HFFc6 (cell line): ENCODE measurements at regions not wholly inside any gene's neighbourhood (a gene's known extent, or its start where the extent isn't known, plus 50 kb on each side); places are given as distances from the start of the nearest gene placed in this dataset.

ENCODE experiments used
- DNase-seq: peaks from one replicate; pipeline ENCODE4 v3.0.0-alpha.2; 2018
- H3K27ac Mint-ChIP-seq: 2 replicates; pipeline ENCODE4 v1.8.0; 2020; ENCODE audit warnings: mild to moderate bottlenecking, mixed read lengths
- H3K27me3 Mint-ChIP-seq: 2 replicates; pipeline ENCODE4 v1.8.0; 2021; ENCODE audit warnings: mild to moderate bottlenecking, moderate library complexity, mixed read lengths; ENCODE audit not compliant: insufficient read depth
- H3K36me3 Mint-ChIP-seq: 2 replicates; pipeline ENCODE4 v1.8.0; 2021; ENCODE audit warnings: low read depth, mixed read lengths
- H3K4me1 Mint-ChIP-seq: 2 replicates; pipeline ENCODE4 v1.8.0; 2020; ENCODE audit warnings: low read depth, mixed read lengths
- H3K4me3 Mint-ChIP-seq: 2 replicates; pipeline ENCODE4 v1.8.0; 2020; ENCODE audit warnings: mild to moderate bottlenecking, moderate library complexity, mixed read lengths
- H3K9me3 Mint-ChIP-seq: 2 replicates; pipeline ENCODE4 v1.8.0; 2020; ENCODE audit warnings: mild to moderate bottlenecking, mixed read lengths
- TF ChIP-seq, protein P1 (sequence below): fragments of 200-600 bp; sonication (generic); IDR thresholded peaks from 2 replicates; pipeline ENCODE4 v1.5.0; 2021; ENCODE audit warnings: antibody characterized with exemption, mild to moderate bottlenecking

DNA sequence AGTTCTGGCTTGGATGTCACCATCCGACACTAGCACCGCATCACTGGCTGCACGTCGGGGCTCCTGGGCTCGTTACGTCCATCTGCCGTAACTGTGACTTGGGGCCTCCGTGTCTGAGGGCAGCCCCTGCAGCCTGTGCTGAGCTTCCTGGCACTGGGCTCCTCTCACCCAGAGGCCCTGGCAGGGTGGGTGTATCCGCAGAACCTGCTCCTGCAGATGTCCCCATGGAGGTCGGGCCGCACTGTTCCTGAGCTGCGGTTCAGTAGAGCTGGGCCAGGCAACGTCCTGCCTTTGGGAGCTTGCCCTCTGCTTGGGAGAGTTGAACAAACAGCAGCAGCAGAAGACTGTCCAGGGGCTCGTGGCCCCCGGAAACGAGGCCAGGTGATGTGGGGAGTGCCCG, 71.4 kb downstream of the RGS12 start:
- H3K27ac Mint-ChIP-seq: no peak overlapping the region
- TF ChIP-seq, protein P1, sequence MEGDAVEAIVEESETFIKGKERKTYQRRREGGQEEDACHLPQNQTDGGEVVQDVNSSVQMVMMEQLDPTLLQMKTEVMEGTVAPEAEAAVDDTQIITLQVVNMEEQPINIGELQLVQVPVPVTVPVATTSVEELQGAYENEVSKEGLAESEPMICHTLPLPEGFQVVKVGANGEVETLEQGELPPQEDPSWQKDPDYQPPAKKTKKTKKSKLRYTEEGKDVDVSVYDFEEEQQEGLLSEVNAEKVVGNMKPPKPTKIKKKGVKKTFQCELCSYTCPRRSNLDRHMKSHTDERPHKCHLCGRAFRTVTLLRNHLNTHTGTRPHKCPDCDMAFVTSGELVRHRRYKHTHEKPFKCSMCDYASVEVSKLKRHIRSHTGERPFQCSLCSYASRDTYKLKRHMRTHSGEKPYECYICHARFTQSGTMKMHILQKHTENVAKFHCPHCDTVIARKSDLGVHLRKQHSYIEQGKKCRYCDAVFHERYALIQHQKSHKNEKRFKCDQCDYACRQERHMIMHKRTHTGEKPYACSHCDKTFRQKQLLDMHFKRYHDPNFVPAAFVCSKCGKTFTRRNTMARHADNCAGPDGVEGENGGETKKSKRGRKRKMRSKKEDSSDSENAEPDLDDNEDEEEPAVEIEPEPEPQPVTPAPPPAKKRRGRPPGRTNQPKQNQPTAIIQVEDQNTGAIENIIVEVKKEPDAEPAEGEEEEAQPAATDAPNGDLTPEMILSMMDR: no peak

DNA sequence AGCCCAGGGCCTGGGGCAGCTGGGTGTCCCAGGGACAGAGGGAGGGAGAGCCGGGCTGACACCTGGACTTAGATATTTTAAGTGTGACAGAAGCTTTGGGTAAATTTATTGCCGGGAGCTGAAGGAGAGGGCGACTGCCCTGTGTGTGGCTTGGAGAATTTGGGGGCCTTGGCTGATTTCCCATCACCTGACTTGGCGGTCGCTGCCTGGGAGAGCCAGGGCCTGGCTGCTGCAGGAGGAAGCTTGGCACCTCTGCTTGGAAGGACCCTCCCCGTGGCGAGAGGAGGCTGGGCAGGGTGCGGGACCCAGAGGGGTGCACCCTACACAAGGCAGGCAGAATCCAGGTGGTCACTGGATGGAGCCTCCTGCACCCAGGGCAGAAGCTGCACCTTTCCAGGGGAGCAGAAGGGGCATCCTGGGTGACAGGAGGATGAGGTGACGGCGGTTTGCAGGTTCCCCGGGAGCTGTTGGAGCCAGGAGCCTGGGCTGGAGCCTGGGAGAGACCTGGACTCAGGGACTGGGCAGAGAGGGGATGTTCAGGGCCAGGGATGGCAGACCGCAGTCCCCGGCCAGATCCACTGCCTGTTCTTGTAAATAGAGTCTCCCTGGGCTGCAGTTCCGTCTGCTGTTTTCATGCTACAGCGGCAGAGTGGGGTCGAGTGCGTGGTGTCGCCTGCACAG, 72.0 kb downstream of the RGS12 start:
- TF ChIP-seq, protein P1: no peak
- Mint-ChIP-seq H3K4me1 (peaks cover 16% of the 10 kb centered on the region), H3K27me3 (peaks cover 4% of the 10 kb centered on the region), H3K36me3 (0 out of 2 replicates have a peak, but pooled peaks cover 10% of the 10 kb centered on the region), H3K4me3 (no peak overlapping the region), H3K27ac (no peak overlapping the region), H3K9me3 (no peaks in the 10 kb centered on the region)
- no peak for DNase-seq

More for the DNA sequence above, 71.4 kb downstream of the RGS12 start:
- 0 out of 2 replicates have a peak, but pooled peaks cover 10% of the 10 kb centered on the region for H3K36me3 Mint-ChIP-seq
- no peak for DNase-seq
- no peaks in the 10 kb centered on the region for H3K9me3 Mint-ChIP-seq
- H3K4me1 Mint-ChIP-seq: peaks cover 10% of the 10 kb centered on the region
- H3K4me3 Mint-ChIP-seq: no peak overlapping the region
- H3K27me3 Mint-ChIP-seq: peaks cover 4% of the 10 kb centered on the region

DNA sequence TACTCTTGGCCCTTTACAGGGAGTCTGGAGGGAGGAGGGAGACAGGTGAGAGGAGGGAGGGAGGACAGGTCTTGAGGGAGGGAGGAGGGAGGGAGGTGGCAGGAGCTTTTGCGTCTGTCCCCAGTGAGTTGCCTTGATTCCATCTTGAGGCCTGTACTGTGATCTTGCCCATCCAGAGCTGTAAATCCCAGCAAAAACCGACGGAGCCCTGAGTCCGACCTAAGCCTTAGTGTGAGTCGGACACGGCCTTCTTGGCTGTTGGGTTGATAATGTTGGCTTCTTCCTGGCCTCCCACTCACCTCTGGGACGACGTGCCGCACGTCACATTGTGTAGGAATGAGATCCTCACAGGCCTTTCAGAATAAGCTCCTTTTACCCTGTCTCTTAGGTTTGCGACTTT, 72.5 kb downstream of the RGS12 start:
- H3K4me1 Mint-ChIP-seq: peaks cover 21% of the 10 kb centered on the region
- H3K4me3 Mint-ChIP-seq: no peak overlapping the region
- H3K27ac Mint-ChIP-seq: no peak overlapping the region
- no peak for DNase-seq
- peaks cover 4% of the 10 kb centered on the region for H3K27me3 Mint-ChIP-seq
- TF ChIP-seq, protein P1: no peak
- H3K9me3 Mint-ChIP-seq: no peaks in the 10 kb centered on the region
- H3K36me3 Mint-ChIP-seq: 0 out of 2 replicates have a peak, but pooled peaks cover 10% of the 10 kb centered on the region

DNA sequence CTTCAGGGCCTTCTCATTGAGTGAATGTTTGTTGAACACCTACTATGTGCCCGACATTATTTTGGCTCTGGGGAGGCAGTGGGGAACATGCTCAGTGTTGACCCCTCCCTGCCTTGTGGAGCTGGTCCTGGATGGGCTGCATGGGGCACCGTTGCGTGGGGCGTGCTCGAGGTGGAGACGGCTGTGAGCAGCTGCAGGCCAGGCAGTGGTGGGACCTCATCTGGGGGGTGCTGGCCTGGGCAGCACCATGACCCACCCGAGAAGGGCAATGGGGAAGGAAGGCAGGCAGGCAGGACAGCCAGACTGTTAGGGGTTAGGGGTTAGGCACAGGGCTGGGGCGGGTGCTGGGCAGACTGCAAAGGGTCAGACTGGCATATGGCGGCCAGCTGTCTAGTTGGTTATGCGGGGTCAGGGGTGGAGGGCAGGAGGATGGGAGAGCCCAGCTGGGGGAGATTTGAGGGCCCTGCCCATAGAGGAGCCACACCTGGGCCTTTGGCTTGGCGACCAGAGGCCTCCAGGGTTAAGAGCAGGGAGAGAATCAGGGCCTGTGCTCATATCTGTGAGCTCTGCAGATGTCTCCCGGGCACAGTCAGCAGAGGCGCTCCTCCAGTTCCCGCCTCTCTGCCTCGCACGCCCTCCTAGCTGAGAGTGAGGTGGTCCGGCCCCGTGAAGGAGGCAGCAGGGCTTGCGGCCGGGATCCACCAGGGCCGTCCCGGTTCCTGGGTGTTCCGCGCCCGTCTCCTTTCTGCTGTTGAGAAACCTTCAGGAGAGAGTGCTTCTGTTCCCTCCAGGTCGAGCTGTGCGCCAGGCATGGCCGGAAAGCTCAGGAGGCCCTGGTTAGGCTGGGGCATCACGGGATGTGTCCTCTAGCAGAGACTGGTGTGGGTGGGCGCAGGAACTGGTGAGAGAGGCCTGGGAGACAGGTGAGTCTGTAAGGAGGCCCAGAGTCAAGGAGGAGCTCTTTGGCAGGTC, 73.3 kb downstream of the RGS12 start:
- TF ChIP-seq, protein P1: no peak
- peaks cover 5% of the 10 kb centered on the region for H3K27me3 Mint-ChIP-seq
- DNase-seq: no peak
- H3K36me3 Mint-ChIP-seq: 0 out of 2 replicates have a peak, but pooled peaks cover 3% of the 10 kb centered on the region
- no peak overlapping the region for H3K4me3 Mint-ChIP-seq
- peaks cover 29% of the 10 kb centered on the region for H3K4me1 Mint-ChIP-seq
- no peak overlapping the region for H3K27ac Mint-ChIP-seq
- H3K9me3 Mint-ChIP-seq: no peaks in the 10 kb centered on the region

DNA sequence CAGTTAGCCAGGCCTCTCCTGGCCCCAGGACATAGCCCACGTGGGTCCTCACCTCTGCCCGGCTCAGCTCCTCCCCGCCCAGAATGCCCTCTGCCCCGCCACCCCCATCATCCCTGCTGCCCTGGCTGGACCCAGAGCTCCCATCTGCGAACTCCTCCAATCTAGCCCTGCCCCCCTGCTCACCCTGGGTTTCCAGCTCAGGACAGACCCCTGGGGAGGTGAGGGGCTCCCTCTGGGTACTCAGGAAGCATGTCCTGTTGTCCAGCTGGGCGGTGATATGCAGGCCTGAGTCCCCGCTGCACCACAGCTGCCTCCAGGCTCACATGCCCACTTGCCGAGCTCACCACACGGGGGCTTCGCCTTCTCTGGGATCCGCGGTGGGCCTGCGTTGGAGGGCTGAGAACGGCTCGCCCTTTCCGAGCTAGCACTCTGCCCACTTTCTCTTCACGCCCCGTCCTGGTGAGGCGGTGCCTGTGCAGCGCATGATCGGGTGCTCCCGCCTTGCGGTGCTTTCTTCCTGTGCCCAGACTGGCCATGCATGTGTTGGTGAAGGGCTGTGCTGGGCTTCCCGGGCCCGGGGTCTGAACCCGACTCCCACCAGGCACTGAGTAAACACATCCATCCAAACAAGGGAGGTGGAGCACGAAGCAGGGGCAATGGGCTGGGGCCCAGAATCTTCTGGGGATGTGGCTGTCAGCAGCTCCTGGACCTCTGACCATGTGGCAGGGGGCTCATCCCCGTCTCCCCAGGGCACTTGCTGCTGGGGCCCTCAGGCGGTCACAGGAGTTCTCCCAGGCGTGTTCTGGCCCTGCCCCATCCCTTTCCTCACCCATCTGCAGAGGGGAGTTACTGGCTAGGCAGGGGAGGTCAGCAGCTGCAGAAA, 74.3 kb downstream of the RGS12 start:
- no peaks in the 10 kb centered on the region for H3K36me3 Mint-ChIP-seq
- TF ChIP-seq, protein P1: no peak
- no peak overlapping the region for H3K27ac Mint-ChIP-seq
- no peak for DNase-seq
- peaks cover 5% of the 10 kb centered on the region for H3K27me3 Mint-ChIP-seq
- peaks cover 34% of the 10 kb centered on the region for H3K4me1 Mint-ChIP-seq
- no peaks in the 10 kb centered on the region for H3K9me3 Mint-ChIP-seq
- H3K4me3 Mint-ChIP-seq: no peak overlapping the region
